ENCODE measurements at regions not wholly inside any gene's neighbourhood (a gene's known extent, or its start where the extent isn't known, plus 50 kb on each side); places are given as distances from the start of the nearest gene placed in this dataset.

DNA sequence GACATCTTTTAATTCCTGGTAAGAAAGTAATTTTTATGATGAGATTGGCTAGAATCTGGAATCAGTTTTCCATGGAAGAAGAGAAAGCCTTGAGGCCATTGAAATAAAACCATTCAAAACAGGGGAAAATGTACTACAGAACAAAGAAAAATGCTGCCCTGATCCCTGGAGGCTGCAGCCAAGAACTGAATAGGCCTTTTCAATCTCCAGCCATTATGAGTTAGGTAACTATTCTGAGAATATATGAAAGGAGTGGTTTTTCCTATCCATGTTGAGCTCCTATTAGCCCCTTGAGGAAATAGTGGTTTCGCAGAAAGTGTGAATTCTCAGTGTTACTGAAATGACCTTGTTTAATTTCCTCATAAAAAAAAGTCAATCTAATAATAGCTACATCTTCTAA lies 408.5 kb upstream of the GRAMD2B start:
- no peaks in the 10 kb centered on the region for H3K9me3 ChIP-seq
- TF ChIP-seq, protein P1, sequence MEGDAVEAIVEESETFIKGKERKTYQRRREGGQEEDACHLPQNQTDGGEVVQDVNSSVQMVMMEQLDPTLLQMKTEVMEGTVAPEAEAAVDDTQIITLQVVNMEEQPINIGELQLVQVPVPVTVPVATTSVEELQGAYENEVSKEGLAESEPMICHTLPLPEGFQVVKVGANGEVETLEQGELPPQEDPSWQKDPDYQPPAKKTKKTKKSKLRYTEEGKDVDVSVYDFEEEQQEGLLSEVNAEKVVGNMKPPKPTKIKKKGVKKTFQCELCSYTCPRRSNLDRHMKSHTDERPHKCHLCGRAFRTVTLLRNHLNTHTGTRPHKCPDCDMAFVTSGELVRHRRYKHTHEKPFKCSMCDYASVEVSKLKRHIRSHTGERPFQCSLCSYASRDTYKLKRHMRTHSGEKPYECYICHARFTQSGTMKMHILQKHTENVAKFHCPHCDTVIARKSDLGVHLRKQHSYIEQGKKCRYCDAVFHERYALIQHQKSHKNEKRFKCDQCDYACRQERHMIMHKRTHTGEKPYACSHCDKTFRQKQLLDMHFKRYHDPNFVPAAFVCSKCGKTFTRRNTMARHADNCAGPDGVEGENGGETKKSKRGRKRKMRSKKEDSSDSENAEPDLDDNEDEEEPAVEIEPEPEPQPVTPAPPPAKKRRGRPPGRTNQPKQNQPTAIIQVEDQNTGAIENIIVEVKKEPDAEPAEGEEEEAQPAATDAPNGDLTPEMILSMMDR (IDR thresholded peaks at IDR 0.05 in 4 of 5, conservative IDR thresholded peaks at IDR 0.05 in 1 of 5): no peak
- no peak for TF ChIP-seq POLR2A (IDR thresholded peaks at IDR 0.05)
- no peak overlapping the region for H3K27ac ChIP-seq
- no peak overlapping the region for H3K4me3 ChIP-seq
- H3K4me1 ChIP-seq: no peaks in the 10 kb centered on the region
- H3K36me3 ChIP-seq: no peaks in the 10 kb centered on the region
- DNase-seq (no peak), ATAC-seq (no peak)
- intact Hi-C loops (cut with DNase I; ENCODE audit: low total_unique reads) (no loop called here), in situ Hi-C loops (cut with MboI; ENCODE audit: low sequenced_read_pairs in 4 of 4) (no loop called here)
- H3K27me3 ChIP-seq: no peaks in the 10 kb centered on the region

DNA sequence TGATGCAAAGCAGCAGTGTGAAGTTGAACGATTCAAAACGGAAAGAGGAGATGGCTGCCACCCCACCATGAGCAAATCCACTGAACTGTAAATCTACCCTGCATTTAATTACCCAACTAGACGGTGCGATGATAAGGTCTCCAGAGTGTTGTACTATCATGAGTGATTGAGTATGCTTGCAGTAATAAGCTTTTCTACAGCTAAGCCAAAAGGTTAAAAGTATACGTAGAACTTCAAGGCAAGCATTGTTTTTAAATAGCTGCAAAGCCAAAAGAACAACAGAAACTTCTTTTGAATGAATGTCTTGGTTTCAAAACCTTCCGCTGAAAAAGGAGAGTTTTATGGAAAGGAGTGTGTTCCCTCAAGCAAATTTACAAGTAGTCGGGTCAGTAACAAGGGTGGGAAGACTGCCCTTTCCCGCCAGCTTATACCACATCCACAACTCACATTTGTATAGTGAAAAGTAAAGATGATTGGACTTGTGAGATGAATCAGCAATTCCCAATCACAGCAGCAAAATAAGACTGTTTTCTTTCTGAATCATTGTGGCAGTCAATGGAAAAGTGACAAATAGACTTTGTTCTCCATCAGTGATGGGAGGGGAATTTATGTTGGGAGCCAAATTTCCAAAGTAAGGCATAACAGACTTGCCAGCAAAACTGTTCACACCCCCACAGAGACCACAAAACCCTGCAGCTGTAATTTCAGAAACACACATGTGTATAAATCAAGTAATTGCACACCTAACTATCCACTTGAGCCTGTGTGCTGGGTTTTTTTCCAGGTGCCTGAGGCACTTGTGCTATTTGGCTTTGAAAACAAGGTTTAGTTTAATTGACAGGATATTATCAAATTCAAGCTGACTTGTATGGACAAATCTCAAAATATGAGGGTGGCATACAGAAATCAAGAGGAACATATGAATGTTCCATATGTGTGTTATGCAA lies 407.7 kb upstream of the GRAMD2B start:
- H3K27ac ChIP-seq: no peak overlapping the region
- in situ Hi-C loops (cut with MboI; ENCODE audit: low sequenced_read_pairs in 4 of 4): no loop called here
- H3K36me3 ChIP-seq: no peaks in the 10 kb centered on the region
- H3K4me3 ChIP-seq: no peak overlapping the region
- TF ChIP-seq, protein P1 (IDR thresholded peaks at IDR 0.05 in 4 of 5, conservative IDR thresholded peaks at IDR 0.05 in 1 of 5): no peak
- no peak for TF ChIP-seq POLR2A (IDR thresholded peaks at IDR 0.05)
- ATAC-seq (no peak), DNase-seq (no peak)
- H3K4me1 ChIP-seq: no peaks in the 10 kb centered on the region
- H3K9me3 ChIP-seq: no peaks in the 10 kb centered on the region
- intact Hi-C loops (cut with DNase I; ENCODE audit: low total_unique reads): no loop called here
- H3K27me3 ChIP-seq: no peaks in the 10 kb centered on the region

GRCh38 chr5:126016256-126016655 lies 407.0 kb upstream of the GRAMD2B start:
- Histone ChIP-seq H3K36me3 (no peaks in the 10 kb centered on the region), H3K9me3 (no peaks in the 10 kb centered on the region), H3K27me3 (no peaks in the 10 kb centered on the region), H3K27ac (no peak overlapping the region), H3K4me1 (no peaks in the 10 kb centered on the region), H3K4me3 (no peak overlapping the region)
- intact Hi-C loops (cut with DNase I; ENCODE audit: low total_unique reads): no loop called here
- DNase-seq: peak; percentile 2 to 11
- in situ Hi-C loops (cut with MboI; ENCODE audit: low sequenced_read_pairs in 4 of 4): no loop called here
- no peak for ATAC-seq
- TF ChIP-seq, protein P1 (IDR thresholded peaks at IDR 0.05 in 4 of 5, conservative IDR thresholded peaks at IDR 0.05 in 1 of 5): no peak
- TF ChIP-seq POLR2A (IDR thresholded peaks at IDR 0.05): no peak

- H3K4me3 ChIP-seq: no peak overlapping the region
- no peaks in the 10 kb centered on the region for H3K27me3 ChIP-seq
- H3K36me3 ChIP-seq: no peaks in the 10 kb centered on the region
- intact Hi-C loops (cut with DNase I; ENCODE audit: low total_unique reads) (no loop called here), in situ Hi-C loops (cut with MboI; ENCODE audit: low sequenced_read_pairs in 4 of 4) (no loop called here)
- no peaks in the 10 kb centered on the region for H3K4me1 ChIP-seq
- no peak for TF ChIP-seq POLR2A (IDR thresholded peaks at IDR 0.05)
- TF ChIP-seq, protein P1 (IDR thresholded peaks at IDR 0.05 in 4 of 5, conservative IDR thresholded peaks at IDR 0.05 in 1 of 5): no peak
- ATAC-seq: no peak
- H3K9me3 ChIP-seq: no peaks in the 10 kb centered on the region
- DNase-seq: no peak
- no peak overlapping the region for H3K27ac ChIP-seq
Measured at GRCh38 chr5:126017096-126017495, 406.1 kb upstream of the GRAMD2B start.

Measured in gastrocnemius medialis (tissue), 4 donors.